GM19043 (cell line): ENCODE measurements at regions not wholly inside any gene's neighbourhood (a gene's known extent, or its start where the extent isn't known, plus 50 kb on each side); places are given as distances from the start of the nearest gene placed in this dataset.
"Not testable (repeated sequence)": the region's sequence is repeated elsewhere in the genome, so short reads cannot be mapped to it uniquely, and the experiment has no call there.

ENCODE experiments used
- ATAC-seq: cut with Tn5 transposase; IDR thresholded peaks from one replicate; pipeline ENCODE4 v1.9.1; 2021; ENCODE audit warnings: low read depth; ENCODE audit not compliant: unreplicated experiment

DNA sequence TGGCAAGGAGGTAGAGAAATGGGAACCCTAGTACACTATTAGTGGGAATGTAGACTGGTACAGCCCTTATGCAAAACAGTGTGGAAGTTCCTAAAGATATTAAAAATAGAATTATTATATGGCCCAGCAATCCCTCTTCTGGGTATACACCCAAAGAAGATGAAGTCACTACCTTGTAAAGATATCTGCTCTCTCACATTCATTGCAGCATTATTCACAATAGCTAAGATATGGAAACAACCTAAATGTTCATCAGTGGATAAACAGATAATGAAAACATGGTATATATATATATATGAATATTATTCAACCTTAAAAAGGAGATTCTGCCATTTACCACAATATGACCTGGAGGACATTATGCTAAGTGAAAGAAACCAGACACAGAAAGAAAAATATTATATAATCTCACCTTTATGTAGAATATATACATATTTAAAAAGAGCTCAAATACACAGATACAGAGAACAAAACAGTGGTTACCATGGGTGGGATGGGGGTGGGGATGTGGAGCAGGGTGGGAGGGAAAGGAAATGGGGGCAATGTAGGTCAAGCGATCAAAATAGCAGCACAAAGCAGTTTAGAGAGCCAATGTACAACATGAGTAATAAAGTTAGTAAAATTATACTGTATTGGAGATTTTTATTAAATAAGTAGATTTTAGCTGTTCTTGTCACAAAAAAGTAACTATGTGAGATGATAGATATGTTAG, 138.6 kb downstream of the SPRY1 start:
- no peak for ATAC-seq

GRCh38 chr4:123536225-123536624, 139.6 kb downstream of the SPRY1 start:
- peak; percentile 59 for ATAC-seq

DNA sequence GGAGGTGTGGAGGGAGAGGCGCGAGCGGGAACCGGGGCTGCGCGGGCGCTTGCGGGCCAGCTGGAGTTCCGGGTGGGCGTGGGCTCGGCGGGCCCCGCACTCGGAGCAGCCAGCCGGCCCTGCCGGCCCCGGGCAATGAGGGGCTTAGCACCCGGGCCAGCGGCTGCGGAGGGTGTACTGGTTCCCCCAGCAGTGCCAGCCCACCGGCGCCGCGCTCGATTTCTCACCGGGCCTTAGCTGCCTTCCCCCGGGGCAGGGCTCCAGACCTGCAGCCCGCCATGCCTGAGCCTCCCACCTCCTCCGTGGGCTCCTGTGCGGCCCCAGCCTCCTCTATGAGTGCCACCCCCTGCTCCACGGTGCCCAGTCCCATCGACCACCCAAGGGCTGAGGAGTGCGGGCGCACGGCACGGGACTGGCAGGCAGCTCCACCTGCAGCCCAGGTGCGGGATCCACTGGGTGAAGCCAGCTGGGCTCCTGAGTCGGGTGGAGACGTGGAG, 141.4 kb downstream of the SPRY1 start:
- not testable (repeated sequence) for ATAC-seq

DNA sequence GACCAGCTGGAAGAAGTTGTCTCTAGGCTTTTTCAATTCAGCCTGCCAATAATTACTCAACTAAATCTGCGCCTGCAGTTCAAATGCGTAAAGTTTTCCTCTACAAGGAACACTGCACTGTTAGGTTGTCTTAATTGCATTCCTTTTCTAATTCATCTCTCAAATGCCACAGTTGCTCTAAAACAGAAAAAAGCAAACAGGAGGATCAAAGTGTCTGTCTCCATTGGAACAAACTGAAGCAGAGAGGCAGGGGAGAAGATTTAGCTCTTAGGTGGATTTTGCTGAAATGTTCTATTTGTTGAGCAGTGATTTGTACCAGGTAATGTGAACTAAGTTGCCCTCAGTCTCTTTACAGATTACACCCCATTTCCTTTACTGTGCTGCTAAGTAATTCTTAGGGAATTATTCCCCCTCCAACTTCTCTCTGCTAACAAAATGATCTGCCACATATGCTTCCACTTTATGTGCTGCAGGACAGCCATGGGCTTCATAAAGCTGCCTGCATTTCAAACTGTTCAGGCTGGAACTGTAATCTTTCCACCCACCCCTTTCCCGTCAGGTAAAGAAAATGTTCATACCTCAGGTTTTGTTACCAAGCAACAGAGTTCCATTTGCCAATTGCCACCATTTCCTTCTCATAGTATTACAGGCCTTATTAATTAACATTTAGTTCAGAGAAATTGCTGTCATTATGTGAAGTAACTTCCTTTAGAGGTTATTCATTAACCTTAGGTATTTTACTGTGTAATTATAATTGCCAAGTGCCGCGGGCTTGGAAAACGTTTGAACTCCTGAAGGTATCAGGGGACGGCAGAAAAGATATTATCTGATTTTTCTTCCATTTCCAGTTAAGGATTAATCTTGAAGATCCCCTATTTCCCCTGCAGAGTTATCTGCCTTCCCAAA, 149.3 kb downstream of the SPRY1 start:
- no peak for ATAC-seq

DNA sequence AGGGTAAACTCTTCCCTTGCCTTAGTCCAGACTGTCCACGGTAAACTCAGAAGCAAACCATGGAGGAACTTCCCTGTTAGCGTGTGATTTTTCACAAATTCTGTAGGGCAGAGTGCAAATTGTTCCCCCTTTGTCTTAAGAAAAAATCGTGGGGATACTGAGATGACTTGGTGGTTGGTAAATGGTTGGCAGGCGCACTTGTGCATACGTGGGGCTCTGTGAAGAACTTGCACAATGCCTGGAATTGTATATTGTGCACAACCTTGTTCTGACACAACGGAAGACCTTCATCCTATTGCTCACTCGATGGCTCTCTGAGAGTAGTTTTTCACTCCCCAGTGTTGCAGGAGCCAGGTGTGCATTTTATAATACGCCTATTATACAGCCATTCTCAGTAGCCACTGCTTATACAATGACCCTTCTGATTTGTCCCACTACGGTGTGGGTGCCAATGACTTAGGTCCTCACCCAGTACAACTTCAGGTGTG, 150.0 kb downstream of the SPRY1 start:
- ATAC-seq = no peak

GRCh38 chr4:123547216-123548165, 150.9 kb downstream of the SPRY1 start:
- no peak for ATAC-seq

GRCh38 chr4:123553279-123553678, 156.7 kb downstream of the SPRY1 start:
- no peak for ATAC-seq

DNA sequence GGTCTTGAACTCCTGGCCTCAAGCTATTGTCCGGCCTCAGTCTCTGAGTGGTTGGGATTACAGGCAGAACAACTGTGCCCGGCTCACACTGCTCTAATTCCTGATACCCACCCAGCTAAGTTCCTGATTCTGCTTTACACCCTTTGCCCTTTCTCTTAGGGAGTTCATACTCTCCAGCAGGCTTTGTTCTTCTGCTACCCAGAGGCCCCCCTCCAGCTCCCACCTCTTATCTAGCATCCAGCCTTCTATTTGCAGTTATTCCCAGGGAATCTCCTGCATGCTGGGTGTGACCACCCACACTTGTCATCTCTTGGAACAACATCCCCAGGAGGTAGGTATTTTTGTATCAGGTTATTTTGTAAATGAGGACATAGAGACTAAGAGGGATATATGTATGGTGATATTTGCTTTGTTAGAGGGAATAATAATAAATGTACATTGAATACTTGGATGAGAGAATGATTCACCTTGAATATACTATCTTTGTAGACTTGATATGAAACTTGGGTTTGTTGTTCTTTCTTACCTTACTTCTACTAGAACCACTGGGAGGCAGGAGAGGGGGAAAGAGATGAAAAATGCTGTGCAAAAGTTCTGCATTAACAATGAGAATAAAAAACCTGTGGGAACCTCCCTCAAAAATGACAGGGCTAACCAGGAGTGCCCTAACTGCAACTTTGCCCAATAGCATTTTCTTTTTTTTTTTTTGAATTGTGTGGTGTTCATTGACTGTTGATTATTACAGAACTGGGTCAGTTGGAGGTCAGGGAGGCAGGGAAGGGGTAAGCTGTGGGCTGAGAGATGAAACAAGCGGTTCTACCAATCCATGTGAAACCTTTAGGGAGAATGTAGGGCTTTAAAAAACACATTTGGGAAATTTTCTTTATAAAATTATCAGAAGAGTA, 157.4 kb downstream of the SPRY1 start:
- ATAC-seq = no peak

- no peak for ATAC-seq
Observed at GRCh38 chr4:123554801-123555232, 158.2 kb downstream of the SPRY1 start.

DNA sequence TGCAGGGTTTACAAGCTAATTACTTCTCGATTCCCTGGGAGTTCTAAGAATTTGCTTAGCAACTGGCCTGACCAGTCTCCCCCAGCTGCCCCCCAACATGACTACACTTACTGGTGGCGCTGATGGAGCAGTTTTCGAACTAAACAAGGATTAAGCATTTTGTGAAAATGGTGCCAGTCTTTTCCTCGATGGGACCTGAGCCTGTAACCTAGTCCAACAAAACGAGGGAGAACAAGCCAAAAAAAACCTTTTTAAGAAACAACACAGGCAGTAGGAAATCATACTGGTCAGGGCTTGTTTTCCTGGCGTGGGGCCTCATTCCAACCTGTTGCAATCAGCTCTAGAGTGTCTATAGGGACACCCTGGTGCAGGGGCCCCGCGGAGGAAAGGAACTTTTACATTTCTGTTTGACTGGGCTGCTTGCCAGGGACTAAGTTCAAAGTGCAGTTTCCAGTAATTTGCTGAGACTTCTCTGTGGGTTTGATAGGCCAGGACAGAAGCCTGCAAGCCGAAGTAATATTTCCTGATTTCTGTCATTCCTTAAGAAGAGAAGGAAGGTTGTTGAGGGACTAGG, 158.7 kb downstream of the SPRY1 start:
- no peak for ATAC-seq

- no peak for ATAC-seq
Observed at GRCh38 chr4:123555807-123556273, 159.2 kb downstream of the SPRY1 start.

- ATAC-seq = no peak
Observed at GRCh38 chr4:123556526-123556925, 159.9 kb downstream of the SPRY1 start.

- ATAC-seq = no peak
Observed at GRCh38 chr4:123557857-123558536, 161.4 kb downstream of the SPRY1 start.

DNA sequence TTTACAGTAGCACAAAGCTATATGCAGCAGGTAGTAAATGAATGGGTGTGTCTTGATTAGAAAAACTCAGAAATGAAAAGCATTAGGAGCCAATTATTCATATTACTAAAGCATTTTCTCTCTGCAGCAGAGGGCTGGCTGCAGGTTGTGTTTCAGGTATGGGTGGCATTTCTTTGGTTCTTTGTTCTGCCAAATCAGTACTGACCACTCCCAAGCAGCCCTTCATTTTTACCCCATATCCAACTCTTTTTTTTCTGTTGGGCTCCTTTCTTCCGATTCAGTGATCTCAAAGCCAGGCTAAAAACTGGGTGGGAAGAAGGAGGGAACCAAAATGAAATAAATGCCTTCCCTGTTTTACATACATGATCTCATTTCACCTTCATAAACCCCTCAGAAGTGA, 162.3 kb downstream of the SPRY1 start:
- ATAC-seq = no peak

GRCh38 chr4:123559955-123560871, 163.6 kb downstream of the SPRY1 start:
- no peak for ATAC-seq

- no peak for ATAC-seq
Observed at GRCh38 chr4:123561525-123561924, 164.9 kb downstream of the SPRY1 start.
